ENCODE measurements at regions not wholly inside any gene's neighbourhood (a gene's known extent, or its start where the extent isn't known, plus 50 kb on each side); places are given as distances from the start of the nearest gene placed in this dataset.
"Not testable (repeated sequence)": the region's sequence is repeated elsewhere in the genome, so short reads cannot be mapped to it uniquely, and the experiment has no call there.

GRCh38 chr6:169406804-169407203 is 153.2 kb upstream of the THBS2 start:
- no peak for DNase-seq

- no peak for DNase-seq
Measured at GRCh38 chr6:169406034-169406433, 152.4 kb upstream of the THBS2 start.

- no peak for DNase-seq
Measured at GRCh38 chr6:169404828-169405227, 151.2 kb upstream of the THBS2 start.

GRCh38 chr6:169398342-169399105 is 144.9 kb upstream of the THBS2 start:
- DNase-seq: no peak

- no peak for DNase-seq
Measured at GRCh38 chr6:169397684-169398083, 144.0 kb upstream of the THBS2 start.

GRCh38 chr6:169396554-169397163 is 143.0 kb upstream of the THBS2 start:
- DNase-seq: no peak

- not testable (repeated sequence) for DNase-seq
Measured at GRCh38 chr6:169396009-169396539, 142.4 kb upstream of the THBS2 start.

- no peak for DNase-seq
Measured at GRCh38 chr6:169395080-169395805, 141.6 kb upstream of the THBS2 start.

GRCh38 chr6:169393753-169394152 is 140.1 kb upstream of the THBS2 start:
- DNase-seq: no peak

GRCh38 chr6:169391473-169392071 is 137.9 kb upstream of the THBS2 start:
- no peak for DNase-seq

- DNase-seq: no peak
Measured at GRCh38 chr6:169388395-169389166, 134.9 kb upstream of the THBS2 start.

- no peak for DNase-seq
Measured at GRCh38 chr6:169387809-169388383, 134.2 kb upstream of the THBS2 start.

- DNase-seq: no peak
Measured at GRCh38 chr6:169386411-169387057, 132.9 kb upstream of the THBS2 start.

GRCh38 chr6:169385237-169385880 is 131.7 kb upstream of the THBS2 start:
- DNase-seq: no peak

- DNase-seq: no peak
Measured at GRCh38 chr6:169384291-169384690, 130.6 kb upstream of the THBS2 start.

GRCh38 chr6:169383265-169383664 is 129.6 kb upstream of the THBS2 start:
- DNase-seq: no peak

- no peak for DNase-seq
Measured at GRCh38 chr6:169382735-169383134, 129.1 kb upstream of the THBS2 start.

GRCh38 chr6:169381988-169382387 is 128.3 kb upstream of the THBS2 start:
- no peak for DNase-seq

- no peak for DNase-seq
Measured at GRCh38 chr6:169380493-169380892, 126.8 kb upstream of the THBS2 start.

- DNase-seq: no peak
Measured at GRCh38 chr6:169379495-169380070, 125.9 kb upstream of the THBS2 start.
